ENCODE measurements at regions not wholly inside any gene's neighbourhood (a gene's known extent, or its start where the extent isn't known, plus 50 kb on each side); places are given as distances from the start of the nearest gene placed in this dataset.
"Not testable (repeated sequence)": the region's sequence is repeated elsewhere in the genome, so short reads cannot be mapped to it uniquely, and the experiment has no call there.

GRCh38 chr6:110558575-110558974 lies 82.2 kb upstream of the SLC22A16 start:
- DNase-seq (ENCODE audit: low read depth in 2 of 3, low spot score in 2 of 3), result no peak

- DNase-seq (ENCODE audit: low read depth in 2 of 3, low spot score in 2 of 3), result no peak
These were observed 80.8 kb upstream of the SLC22A16 start for GRCh38 chr6:110557199-110557598.

- no peak for DNase-seq (ENCODE audit: low read depth in 2 of 3, low spot score in 2 of 3)
These were observed 80.1 kb upstream of the SLC22A16 start for GRCh38 chr6:110556317-110557110.

- no peak for DNase-seq (ENCODE audit: low read depth in 2 of 3, low spot score in 2 of 3)
These were observed 78.6 kb upstream of the SLC22A16 start for GRCh38 chr6:110554966-110555460.

- no peak for DNase-seq (ENCODE audit: low read depth in 2 of 3, low spot score in 2 of 3)
These were observed 78.0 kb upstream of the SLC22A16 start for GRCh38 chr6:110554441-110554840.

- no peak for DNase-seq (ENCODE audit: low read depth in 2 of 3, low spot score in 2 of 3)
These were observed 76.7 kb upstream of the SLC22A16 start for GRCh38 chr6:110552901-110553641.

- no peak for DNase-seq (ENCODE audit: low read depth in 2 of 3, low spot score in 2 of 3)
These were observed 75.7 kb upstream of the SLC22A16 start for GRCh38 chr6:110552076-110552475.

- no peak for DNase-seq (ENCODE audit: low read depth in 2 of 3, low spot score in 2 of 3)
These were observed 74.7 kb upstream of the SLC22A16 start for GRCh38 chr6:110551088-110551487.

GRCh38 chr6:110550353-110550752 lies 73.9 kb upstream of the SLC22A16 start:
- no peak for DNase-seq (ENCODE audit: low read depth in 2 of 3, low spot score in 2 of 3)

- DNase-seq (ENCODE audit: low read depth in 2 of 3, low spot score in 2 of 3), result no peak
These were observed 72.9 kb upstream of the SLC22A16 start for GRCh38 chr6:110549277-110549676.

- no peak for DNase-seq (ENCODE audit: low read depth in 2 of 3, low spot score in 2 of 3)
These were observed 71.9 kb upstream of the SLC22A16 start for GRCh38 chr6:110548110-110548847.

- no peak for DNase-seq (ENCODE audit: low read depth in 2 of 3, low spot score in 2 of 3)
These were observed 71.0 kb upstream of the SLC22A16 start for GRCh38 chr6:110547266-110547964.

- no peak for DNase-seq (ENCODE audit: low read depth in 2 of 3, low spot score in 2 of 3)
These were observed 68.9 kb upstream of the SLC22A16 start for GRCh38 chr6:110545081-110545872.

- DNase-seq (ENCODE audit: low read depth in 2 of 3, low spot score in 2 of 3), result no peak
These were observed 68.1 kb upstream of the SLC22A16 start for GRCh38 chr6:110544472-110544871.

- DNase-seq (ENCODE audit: low read depth in 2 of 3, low spot score in 2 of 3), result no peak
These were observed 66.7 kb upstream of the SLC22A16 start for GRCh38 chr6:110543106-110543505.

- DNase-seq (ENCODE audit: low read depth in 2 of 3, low spot score in 2 of 3), result no peak
These were observed 66.1 kb upstream of the SLC22A16 start for GRCh38 chr6:110542311-110543024.

- no peak for DNase-seq (ENCODE audit: low read depth in 2 of 3, low spot score in 2 of 3)
These were observed 65.4 kb upstream of the SLC22A16 start for GRCh38 chr6:110541701-110542309.

GRCh38 chr6:110539277-110540019 lies 63.0 kb upstream of the SLC22A16 start:
- not testable (repeated sequence) for DNase-seq (ENCODE audit: low read depth in 2 of 3, low spot score in 2 of 3)

Data from hematopoietic multipotent progenitor cell (in vitro differentiated cells).